DND-41 (cell line): ENCODE measurements at regions not wholly inside any gene's neighbourhood (a gene's known extent, or its start where the extent isn't known, plus 50 kb on each side); places are given as distances from the start of the nearest gene placed in this dataset.
"Not testable (repeated sequence)": the region's sequence is repeated elsewhere in the genome, so short reads cannot be mapped to it uniquely, and the experiment has no call there.

Experiments
- ATAC-seq: fragments of 200-7000 bp; cut with Tn5 transposase; 3 replicates; pipeline ENCODE4 v1.9.1; 2021; ENCODE audit warnings: low read depth; ENCODE audit not compliant: insufficient read depth
- DNase-seq: peaks from one replicate; pipeline ENCODE4 v3.0.0-alpha.2; 2020
- H2AFZ ChIP-seq: 2 replicates; pipeline ENCODE4 v1.6.0; 2012; ENCODE audit warnings: low read depth, low read length
- H3K27ac ChIP-seq: 2 replicates; pipeline ENCODE4 v1.5.1; 2012; ENCODE audit warnings: low read length, inconsistent platforms
- H3K27me3 ChIP-seq: fragments of 200-600 bp; sonication (generic); 2 replicates; pipeline ENCODE4 v1.6.0; 2012; ENCODE audit warnings: low read length, mild to moderate bottlenecking, inconsistent platforms; ENCODE audit not compliant: insufficient read depth, poor library complexity
- H3K36me3 ChIP-seq: 2 replicates; pipeline ENCODE4 v1.5.1; 2012; ENCODE audit warnings: low read length, inconsistent platforms; ENCODE audit not compliant: insufficient read depth
- H3K4me1 ChIP-seq: 2 replicates; pipeline ENCODE4 v1.5.1; 2012; ENCODE audit warnings: mild to moderate bottlenecking, low read length; ENCODE audit not compliant: insufficient read depth
- H3K4me2 ChIP-seq: 2 replicates; pipeline ENCODE4 v1.6.0; 2012; ENCODE audit warnings: mild to moderate bottlenecking, moderate library complexity, low read length, inconsistent platforms; ENCODE audit not compliant: insufficient read depth
- H3K4me3 ChIP-seq, 2 experiments: fragments of 200-600 bp in 1 of 2; shearing (Covaris generic) in 1 of 2; 2 replicates each; pipeline ENCODE4 v1.5.1; 2012 to 2016; ENCODE audit warnings: inconsistent platforms in 2 of 2, low read length in 2 of 2, mild to moderate bottlenecking in 2 of 2, low read depth in 1 of 2, moderate library complexity in 1 of 2
- H3K79me2 ChIP-seq: 2 replicates; pipeline ENCODE4 v1.6.0; 2012; ENCODE audit warnings: low read length, inconsistent platforms; ENCODE audit not compliant: insufficient read depth
- H3K9ac ChIP-seq: 2 replicates; pipeline ENCODE4 v1.6.0; 2012; ENCODE audit warnings: low read depth, mild to moderate bottlenecking, inconsistent platforms, low read length, moderate library complexity
- H3K9me3 ChIP-seq: 2 replicates; pipeline ENCODE4 v1.5.1; 2012; ENCODE audit warnings: low read length, moderate library complexity, mild to moderate bottlenecking, inconsistent platforms; ENCODE audit not compliant: insufficient read depth, severe bottlenecking
- H4K20me1 ChIP-seq: 2 replicates; pipeline ENCODE4 v1.6.0; 2012; ENCODE audit warnings: low read length; ENCODE audit not compliant: insufficient read depth
- CTCF ChIP-seq: IDR thresholded peaks from 2 replicates; pipeline ENCODE4 v1.5.1; 2012; ENCODE audit warnings: borderline replicate concordance, low read length, moderate library complexity, mild to moderate bottlenecking; ENCODE audit not compliant: poor library complexity, severe bottlenecking; ENCODE audit errors: extremely low read depth
- EZH2 ChIP-seq: IDR thresholded peaks from 3 replicates; pipeline ENCODE4 v1.6.1; 2012; ENCODE audit warnings: borderline replicate concordance, low read depth, mild to moderate bottlenecking, moderate library complexity, low read length, inconsistent platforms; ENCODE audit not compliant: severe bottlenecking

- Histone ChIP-seq H3K27me3 (no peaks in the 10 kb centered on the region), H3K4me1 (no peaks in the 10 kb centered on the region), H3K9ac (no peak overlapping the region), H3K4me2 (no peak overlapping the region), H2AFZ (no peak overlapping the region), H3K27ac (no peak overlapping the region), H4K20me1 (no peaks in the 10 kb centered on the region), H3K79me2 (no peaks in the 10 kb centered on the region), H3K36me3 (no peaks in the 10 kb centered on the region), H3K4me3 (no peak overlapping the region), H3K9me3 (no peaks in the 10 kb centered on the region)
- ATAC-seq (no peak), DNase-seq (no peak)
- TF ChIP-seq CTCF (no peak), EZH2 (no peak)
Observed at GRCh38 chr4:77269505-77269904, 112.5 kb downstream of the CCNG2 start.

- TF ChIP-seq CTCF = no peak
- no peak for TF ChIP-seq EZH2
- Histone ChIP-seq H3K9me3 (no peaks in the 10 kb centered on the region), H4K20me1 (no peaks in the 10 kb centered on the region), H3K27ac (no peak overlapping the region), H2AFZ (no peak overlapping the region), H3K4me3 (no peak overlapping the region), H3K27me3 (no peaks in the 10 kb centered on the region), H3K79me2 (no peaks in the 10 kb centered on the region), H3K36me3 (no peaks in the 10 kb centered on the region), H3K4me2 (no peak overlapping the region), H3K4me1 (no peaks in the 10 kb centered on the region), H3K9ac (no peak overlapping the region)
- DNase-seq = no peak
- ATAC-seq = no peak
Observed at GRCh38 chr4:77273412-77273811, 116.4 kb downstream of the CCNG2 start.

- not testable (repeated sequence) for H3K9me3 ChIP-seq, ATAC-seq, H3K27ac ChIP-seq, H4K20me1 ChIP-seq, H3K9ac ChIP-seq, H3K36me3 ChIP-seq, H3K4me2 ChIP-seq, H3K27me3 ChIP-seq, H3K4me1 ChIP-seq, H3K79me2 ChIP-seq, DNase-seq, H3K4me3 ChIP-seq, H2AFZ ChIP-seq
Observed at GRCh38 chr4:77279114-77279513, 122.1 kb downstream of the CCNG2 start.

GRCh38 chr4:77282305-77282704, 125.3 kb downstream of the CCNG2 start:
- no peak for ATAC-seq
- Histone ChIP-seq H3K9me3 (no peaks in the 10 kb centered on the region), H3K79me2 (no peaks in the 10 kb centered on the region), H3K36me3 (no peaks in the 10 kb centered on the region), H3K4me1 (no peaks in the 10 kb centered on the region), H4K20me1 (no peaks in the 10 kb centered on the region), H3K27me3 (no peaks in the 10 kb centered on the region), H2AFZ (no peak overlapping the region), H3K4me3 (no peak overlapping the region), H3K9ac (no peak overlapping the region), H3K4me2 (no peak overlapping the region), H3K27ac (no peak overlapping the region)
- TF ChIP-seq EZH2 (no peak), CTCF (no peak)
- DNase-seq = no peak
